ENCODE measurements at regions not wholly inside any gene's neighbourhood (a gene's known extent, or its start where the extent isn't known, plus 50 kb on each side); places are given as distances from the start of the nearest gene placed in this dataset.
A peak's percentile ranks its signal among the peaks of the same experiment; 100 is the strongest.

DNA sequence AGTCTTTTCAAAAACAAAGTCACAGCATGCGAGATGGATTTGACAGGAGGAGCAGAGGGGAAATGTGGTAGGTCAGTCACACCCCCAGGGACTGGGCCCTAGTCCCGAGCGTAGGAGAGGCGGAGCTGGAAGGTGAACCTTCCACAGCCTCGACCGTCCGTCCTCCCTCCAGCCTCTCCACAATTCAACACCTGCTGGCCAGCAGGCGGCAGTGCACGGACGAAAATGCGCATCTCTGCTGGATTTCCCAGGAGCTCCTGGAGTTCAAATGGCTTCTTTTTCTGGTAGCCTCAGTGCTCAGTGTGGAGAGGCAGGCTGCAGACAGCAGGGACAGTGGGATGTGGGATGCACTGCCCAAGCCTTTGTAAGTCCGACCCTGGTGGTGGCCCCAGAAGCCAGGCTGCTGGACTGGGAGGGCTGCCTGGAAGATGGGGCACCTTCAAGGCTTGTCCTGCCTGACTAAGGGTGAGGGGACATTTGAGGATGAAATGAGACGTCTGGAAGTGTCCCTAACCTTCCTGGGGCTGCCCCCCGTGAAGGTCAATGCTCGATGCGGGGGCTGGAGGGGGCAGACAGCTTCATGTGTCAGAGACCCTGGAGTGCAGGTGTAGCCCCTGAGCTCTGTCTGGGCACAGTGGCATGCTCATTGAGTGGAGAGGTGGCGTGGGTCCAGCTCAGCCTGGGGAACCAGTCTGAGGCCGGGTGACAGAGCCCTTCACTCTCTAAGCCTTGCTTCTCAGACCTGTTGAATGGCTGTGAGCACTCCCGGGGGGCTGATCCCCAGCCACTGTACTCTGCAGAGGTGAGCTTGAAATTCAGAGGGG, 189.5 kb downstream of the TFCP2L1 start:
- TF ChIP-seq EP300 (IDR thresholded peaks at IDR 0.05; ENCODE audit: borderline replicate concordance in 1 of 2, control insufficient read depth in 1 of 2, low read depth in 2 of 2, low read length in 2 of 2) (no peak), ZNF384 (IDR thresholded peaks at IDR 0.05; ENCODE audit: borderline replicate concordance, low read depth, low read length) (no peak), EZH2 (IDR thresholded peaks at IDR 0.05; ENCODE audit: borderline replicate concordance, control insufficient read depth, low read depth, low read length) (no peak), TAF1 (IDR thresholded peaks at IDR 0.05; ENCODE audit: borderline replicate concordance, low read depth, low read length) (no peak), CBX5 (IDR thresholded peaks at IDR 0.05; ENCODE audit: low read depth) (no peak), NFXL1 (IDR thresholded peaks at IDR 0.05; ENCODE audit: borderline replicate concordance) (no peak), POLR2A (IDR thresholded peaks at IDR 0.05; ENCODE audit: low read depth, low read length) (no peak), NR2C1 (IDR thresholded peaks at IDR 0.05) (no peak), POLR2AphosphoS2 (IDR thresholded peaks at IDR 0.05; ENCODE audit: low read depth, low read length) (no peak), JUND (IDR thresholded peaks at IDR 0.05; ENCODE audit: low read depth, low read length) (no peak)
- TF ChIP-seq, protein P1, sequence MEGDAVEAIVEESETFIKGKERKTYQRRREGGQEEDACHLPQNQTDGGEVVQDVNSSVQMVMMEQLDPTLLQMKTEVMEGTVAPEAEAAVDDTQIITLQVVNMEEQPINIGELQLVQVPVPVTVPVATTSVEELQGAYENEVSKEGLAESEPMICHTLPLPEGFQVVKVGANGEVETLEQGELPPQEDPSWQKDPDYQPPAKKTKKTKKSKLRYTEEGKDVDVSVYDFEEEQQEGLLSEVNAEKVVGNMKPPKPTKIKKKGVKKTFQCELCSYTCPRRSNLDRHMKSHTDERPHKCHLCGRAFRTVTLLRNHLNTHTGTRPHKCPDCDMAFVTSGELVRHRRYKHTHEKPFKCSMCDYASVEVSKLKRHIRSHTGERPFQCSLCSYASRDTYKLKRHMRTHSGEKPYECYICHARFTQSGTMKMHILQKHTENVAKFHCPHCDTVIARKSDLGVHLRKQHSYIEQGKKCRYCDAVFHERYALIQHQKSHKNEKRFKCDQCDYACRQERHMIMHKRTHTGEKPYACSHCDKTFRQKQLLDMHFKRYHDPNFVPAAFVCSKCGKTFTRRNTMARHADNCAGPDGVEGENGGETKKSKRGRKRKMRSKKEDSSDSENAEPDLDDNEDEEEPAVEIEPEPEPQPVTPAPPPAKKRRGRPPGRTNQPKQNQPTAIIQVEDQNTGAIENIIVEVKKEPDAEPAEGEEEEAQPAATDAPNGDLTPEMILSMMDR (IDR thresholded peaks at IDR 0.05 in 2 of 3, conservative IDR thresholded peaks at IDR 0.05 in 1 of 3; ENCODE audit: control insufficient read depth in 2 of 3, extremely low read depth in 1 of 3, insufficient read depth in 1 of 3, low read depth in 3 of 3, low read length in 3 of 3): peak; percentile 62 to 69 (median 65)
- TF ChIP-seq, protein P2, sequence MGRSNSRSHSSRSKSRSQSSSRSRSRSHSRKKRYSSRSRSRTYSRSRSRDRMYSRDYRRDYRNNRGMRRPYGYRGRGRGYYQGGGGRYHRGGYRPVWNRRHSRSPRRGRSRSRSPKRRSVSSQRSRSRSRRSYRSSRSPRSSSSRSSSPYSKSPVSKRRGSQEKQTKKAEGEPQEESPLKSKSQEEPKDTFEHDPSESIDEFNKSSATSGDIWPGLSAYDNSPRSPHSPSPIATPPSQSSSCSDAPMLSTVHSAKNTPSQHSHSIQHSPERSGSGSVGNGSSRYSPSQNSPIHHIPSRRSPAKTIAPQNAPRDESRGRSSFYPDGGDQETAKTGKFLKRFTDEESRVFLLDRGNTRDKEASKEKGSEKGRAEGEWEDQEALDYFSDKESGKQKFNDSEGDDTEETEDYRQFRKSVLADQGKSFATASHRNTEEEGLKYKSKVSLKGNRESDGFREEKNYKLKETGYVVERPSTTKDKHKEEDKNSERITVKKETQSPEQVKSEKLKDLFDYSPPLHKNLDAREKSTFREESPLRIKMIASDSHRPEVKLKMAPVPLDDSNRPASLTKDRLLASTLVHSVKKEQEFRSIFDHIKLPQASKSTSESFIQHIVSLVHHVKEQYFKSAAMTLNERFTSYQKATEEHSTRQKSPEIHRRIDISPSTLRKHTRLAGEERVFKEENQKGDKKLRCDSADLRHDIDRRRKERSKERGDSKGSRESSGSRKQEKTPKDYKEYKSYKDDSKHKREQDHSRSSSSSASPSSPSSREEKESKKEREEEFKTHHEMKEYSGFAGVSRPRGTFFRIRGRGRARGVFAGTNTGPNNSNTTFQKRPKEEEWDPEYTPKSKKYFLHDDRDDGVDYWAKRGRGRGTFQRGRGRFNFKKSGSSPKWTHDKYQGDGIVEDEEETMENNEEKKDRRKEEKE (IDR thresholded peaks at IDR 0.05): no peak
- TF ChIP-seq, protein P3, sequence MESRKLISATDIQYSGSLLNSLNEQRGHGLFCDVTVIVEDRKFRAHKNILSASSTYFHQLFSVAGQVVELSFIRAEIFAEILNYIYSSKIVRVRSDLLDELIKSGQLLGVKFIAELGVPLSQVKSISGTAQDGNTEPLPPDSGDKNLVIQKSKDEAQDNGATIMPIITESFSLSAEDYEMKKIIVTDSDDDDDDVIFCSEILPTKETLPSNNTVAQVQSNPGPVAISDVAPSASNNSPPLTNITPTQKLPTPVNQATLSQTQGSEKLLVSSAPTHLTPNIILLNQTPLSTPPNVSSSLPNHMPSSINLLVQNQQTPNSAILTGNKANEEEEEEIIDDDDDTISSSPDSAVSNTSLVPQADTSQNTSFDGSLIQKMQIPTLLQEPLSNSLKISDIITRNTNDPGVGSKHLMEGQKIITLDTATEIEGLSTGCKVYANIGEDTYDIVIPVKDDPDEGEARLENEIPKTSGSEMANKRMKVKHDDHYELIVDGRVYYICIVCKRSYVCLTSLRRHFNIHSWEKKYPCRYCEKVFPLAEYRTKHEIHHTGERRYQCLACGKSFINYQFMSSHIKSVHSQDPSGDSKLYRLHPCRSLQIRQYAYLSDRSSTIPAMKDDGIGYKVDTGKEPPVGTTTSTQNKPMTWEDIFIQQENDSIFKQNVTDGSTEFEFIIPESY (IDR thresholded peaks at IDR 0.05): no peak
- TF ChIP-seq, protein P4, sequence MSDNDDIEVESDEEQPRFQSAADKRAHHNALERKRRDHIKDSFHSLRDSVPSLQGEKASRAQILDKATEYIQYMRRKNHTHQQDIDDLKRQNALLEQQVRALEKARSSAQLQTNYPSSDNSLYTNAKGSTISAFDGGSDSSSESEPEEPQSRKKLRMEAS (IDR thresholded peaks at IDR 0.05; ENCODE audit: low read depth, low read length): no peak
